ENCODE measurements at regions not wholly inside any gene's neighbourhood (a gene's known extent, or its start where the extent isn't known, plus 50 kb on each side); places are given as distances from the start of the nearest gene placed in this dataset.

DNA sequence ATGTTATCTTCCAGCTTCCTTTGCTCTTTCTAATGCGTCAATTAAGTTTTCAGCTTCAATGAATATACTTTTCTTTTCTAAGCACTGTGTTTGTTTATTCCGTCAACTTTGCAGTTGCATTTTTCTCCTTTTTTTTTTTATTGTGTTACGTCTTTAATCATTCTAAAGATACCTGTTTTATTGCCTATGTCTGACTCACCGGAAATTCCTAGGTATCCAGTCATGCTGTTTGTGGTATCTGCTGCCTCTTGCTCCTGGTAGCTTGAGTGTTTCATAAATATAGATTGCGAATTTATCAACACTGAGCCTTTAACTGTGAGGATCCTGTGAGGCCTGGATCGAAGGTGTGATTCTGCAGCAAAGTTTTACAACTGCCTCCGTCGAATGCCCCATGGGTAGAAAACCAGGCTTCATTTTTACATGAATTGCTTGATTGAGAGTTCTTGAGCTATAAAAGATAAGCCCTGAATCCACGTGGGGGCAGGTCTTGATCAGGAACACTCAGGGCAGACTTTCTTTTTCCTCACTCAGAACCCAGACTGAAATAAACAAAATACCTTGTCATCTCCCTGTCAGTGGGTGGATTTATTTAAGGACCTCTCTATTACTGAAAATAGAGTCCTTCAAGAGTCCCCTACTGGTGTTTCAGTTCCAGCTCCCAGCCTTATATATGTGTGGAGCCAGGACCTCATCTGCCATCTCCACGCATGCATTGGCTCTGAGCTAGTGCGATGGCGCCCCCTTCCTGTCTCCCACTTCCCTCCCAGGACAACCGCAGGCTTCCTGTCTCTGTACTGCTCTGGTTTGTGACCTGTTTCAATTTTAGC is 60.1 kb upstream of the LRRC1 start:
- H3K4me1 ChIP-seq (ENCODE audit: insufficient read depth) = peaks cover 1% of the 10 kb centered on the region
- H3K27ac ChIP-seq = no peak overlapping the region
- intact Hi-C loops (cut with DNase I) = loop anchor here in 1 of 4 donors (10.0 kb wide), 1 partner anchor 190 kb away; the partner anchor contains the start of gene GCLC
- TF ChIP-seq, protein P1, sequence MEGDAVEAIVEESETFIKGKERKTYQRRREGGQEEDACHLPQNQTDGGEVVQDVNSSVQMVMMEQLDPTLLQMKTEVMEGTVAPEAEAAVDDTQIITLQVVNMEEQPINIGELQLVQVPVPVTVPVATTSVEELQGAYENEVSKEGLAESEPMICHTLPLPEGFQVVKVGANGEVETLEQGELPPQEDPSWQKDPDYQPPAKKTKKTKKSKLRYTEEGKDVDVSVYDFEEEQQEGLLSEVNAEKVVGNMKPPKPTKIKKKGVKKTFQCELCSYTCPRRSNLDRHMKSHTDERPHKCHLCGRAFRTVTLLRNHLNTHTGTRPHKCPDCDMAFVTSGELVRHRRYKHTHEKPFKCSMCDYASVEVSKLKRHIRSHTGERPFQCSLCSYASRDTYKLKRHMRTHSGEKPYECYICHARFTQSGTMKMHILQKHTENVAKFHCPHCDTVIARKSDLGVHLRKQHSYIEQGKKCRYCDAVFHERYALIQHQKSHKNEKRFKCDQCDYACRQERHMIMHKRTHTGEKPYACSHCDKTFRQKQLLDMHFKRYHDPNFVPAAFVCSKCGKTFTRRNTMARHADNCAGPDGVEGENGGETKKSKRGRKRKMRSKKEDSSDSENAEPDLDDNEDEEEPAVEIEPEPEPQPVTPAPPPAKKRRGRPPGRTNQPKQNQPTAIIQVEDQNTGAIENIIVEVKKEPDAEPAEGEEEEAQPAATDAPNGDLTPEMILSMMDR (IDR thresholded peaks at IDR 0.05) = no peak
- no peak overlapping the region for H3K4me3 ChIP-seq
- no peaks in the 10 kb centered on the region for H3K27me3 ChIP-seq
- no peak for DNase-seq
- H3K9me3 ChIP-seq = no peaks in the 10 kb centered on the region
- 71 to 81% (median 79%) methylated on average over 13 of the region's 13 CpGs for WGBS, 3 donors
- H3K36me3 ChIP-seq = no peaks in the 10 kb centered on the region

DNA sequence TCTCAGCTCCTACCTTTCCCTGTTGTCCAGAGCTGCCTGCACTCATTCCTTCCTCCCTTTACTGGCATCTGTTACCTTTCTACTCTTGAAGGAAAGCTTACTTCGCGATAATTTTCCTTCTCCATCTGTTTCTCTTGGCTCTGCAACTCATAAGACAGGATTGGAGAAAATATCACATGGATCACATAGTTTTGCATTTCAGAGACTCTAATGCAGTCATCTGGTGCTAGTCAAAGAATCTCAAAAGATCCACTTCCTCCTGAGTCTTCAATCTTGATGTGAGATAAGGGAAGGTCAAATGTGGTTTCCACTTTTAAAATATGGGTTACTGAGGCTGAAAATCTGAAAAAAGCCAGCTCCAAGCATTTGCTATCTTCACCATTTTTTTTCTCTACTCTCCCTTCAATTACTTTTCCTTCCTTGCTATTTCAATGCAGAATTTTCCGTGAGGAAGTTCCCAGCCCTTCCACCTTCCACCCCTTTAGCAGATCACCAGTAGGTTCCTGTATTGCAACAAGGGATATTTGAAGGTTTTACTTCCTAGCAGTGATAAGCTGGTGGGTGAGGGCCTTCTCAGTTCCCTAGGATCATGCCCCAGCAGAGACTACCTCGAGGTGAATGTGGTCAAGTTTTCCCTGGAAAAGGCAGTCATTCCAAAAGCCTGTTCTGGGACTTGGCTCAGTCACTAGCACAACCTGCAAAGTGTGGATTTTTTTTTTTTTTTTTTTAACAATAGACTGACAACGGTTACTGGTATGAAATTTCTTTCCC is 62.8 kb upstream of the LRRC1 start:
- H3K27ac ChIP-seq = no peak overlapping the region
- intact Hi-C loops (cut with DNase I) = loop anchor here in 2 of 4 donors (2.0 to 10.0 kb wide), 2 partner anchors 37 to 187 kb away; partner anchors contain the start of gene GCLC (in 1 of the 2)
- H3K4me1 ChIP-seq (ENCODE audit: insufficient read depth) = peaks cover 3% of the 10 kb centered on the region
- no peak overlapping the region for H3K4me3 ChIP-seq
- DNase-seq = no peak
- no peaks in the 10 kb centered on the region for H3K36me3 ChIP-seq
- TF ChIP-seq EP300 (IDR thresholded peaks at IDR 0.05) (no peak), POLR2A (IDR thresholded peaks at IDR 0.05) (no peak)
- TF ChIP-seq, protein P1 (IDR thresholded peaks at IDR 0.05) = no peak
- no peaks in the 10 kb centered on the region for H3K9me3 ChIP-seq
- 50 to 56% (median 53%) methylated on average over 5 of the region's 5 CpGs for WGBS, 3 donors
- H3K27me3 ChIP-seq = no peaks in the 10 kb centered on the region

DNA sequence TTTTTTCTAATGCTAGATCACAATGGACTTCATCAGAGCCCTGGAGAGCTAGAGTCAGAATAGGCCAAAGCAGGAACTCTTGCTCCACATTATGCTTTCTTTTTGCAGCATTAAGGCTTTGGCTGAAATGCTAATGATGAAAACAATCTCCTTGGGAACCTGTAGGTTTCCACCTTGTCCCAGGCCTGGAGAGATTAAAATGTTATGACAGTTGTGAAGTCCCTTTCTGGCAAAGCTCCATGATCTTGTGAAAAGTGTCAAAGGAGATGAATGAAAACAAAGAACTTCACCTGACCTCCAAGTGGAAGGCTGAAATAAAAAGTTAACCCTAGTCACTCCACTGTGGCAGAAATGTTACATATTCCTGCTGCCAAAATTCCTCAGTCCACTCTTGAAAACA is 64.0 kb upstream of the LRRC1 start:
- DNase-seq = no peak
- Histone ChIP-seq H3K4me1 (ENCODE audit: insufficient read depth) (peaks cover 3% of the 10 kb centered on the region), H3K4me3 (no peak overlapping the region), H3K27me3 (no peaks in the 10 kb centered on the region), H3K36me3 (no peaks in the 10 kb centered on the region), H3K27ac (no peak overlapping the region), H3K9me3 (no peaks in the 10 kb centered on the region)
- intact Hi-C loops (cut with DNase I) = loop anchor here in 2 of 4 donors (2.0 to 10.0 kb wide), 2 partner anchors 38 to 186 kb away; partner anchors contain the start of gene GCLC (in 1 of the 2)
- no peak for TF ChIP-seq POLR2A (IDR thresholded peaks at IDR 0.05)
- TF ChIP-seq, protein P1 (IDR thresholded peaks at IDR 0.05) = no peak
- no peak for TF ChIP-seq EP300 (IDR thresholded peaks at IDR 0.05)

DNA sequence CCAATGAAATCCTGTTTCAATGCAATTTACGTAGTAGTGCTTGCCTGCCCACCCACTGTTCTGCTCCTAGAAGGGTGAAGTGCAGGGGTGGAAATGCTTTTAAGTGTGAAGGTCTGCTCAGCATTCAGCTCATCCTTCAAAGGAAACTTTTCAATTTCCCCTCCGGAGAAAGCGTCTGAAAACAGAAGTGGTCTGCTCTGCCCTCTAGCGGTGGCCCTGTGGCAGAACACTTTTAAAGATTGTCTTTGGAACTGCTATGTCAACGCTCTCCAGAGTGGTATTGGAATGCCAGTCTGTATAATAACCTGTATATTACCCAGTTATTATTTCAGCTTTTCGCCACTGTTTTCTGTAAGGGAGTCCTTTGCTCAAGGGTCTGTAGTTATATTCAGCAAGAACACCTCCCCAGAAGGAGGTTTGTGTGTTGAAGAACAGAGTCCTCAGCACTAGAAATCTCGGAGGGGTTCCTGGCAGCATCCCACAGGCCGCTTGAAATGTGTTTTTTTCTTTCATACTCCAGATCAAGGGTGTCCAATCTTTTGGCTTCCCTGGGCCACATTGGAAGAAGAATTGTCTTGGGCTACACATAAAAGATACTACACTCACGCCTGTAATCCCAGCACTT is 63.1 kb upstream of the KLHL31 start:
- Histone ChIP-seq H3K36me3 (no peaks in the 10 kb centered on the region), H3K9me3 (no peaks in the 10 kb centered on the region), H3K4me3 (no peak overlapping the region), H3K27ac (no peak overlapping the region), H3K27me3 (no peaks in the 10 kb centered on the region), H3K4me1 (ENCODE audit: insufficient read depth) (peaks cover 3% of the 10 kb centered on the region)
- TF ChIP-seq, protein P1 (IDR thresholded peaks at IDR 0.05) = peak; percentile 66 to 75 (median 71)
- no peak for TF ChIP-seq EP300 (IDR thresholded peaks at IDR 0.05)
- DNase-seq = peak; percentile 28 to 61 (median 59)
- intact Hi-C loops (cut with DNase I) = loop anchor here in 3 of 4 donors (5.0 to 10.0 kb wide), 4 partner anchors 226 to 236 kb away; no protein-coding TSS in a partner anchor
- 21 to 34% (median 28%) methylated on average over 9 of the region's 9 CpGs for WGBS, 3 donors

All from ovary (tissue), 7 donors.